IPS-18c (cell line): ENCODE measurements at regions not wholly inside any gene's neighbourhood (a gene's known extent, or its start where the extent isn't known, plus 50 kb on each side); places are given as distances from the start of the nearest gene placed in this dataset.
"Not testable (repeated sequence)": the region's sequence is repeated elsewhere in the genome, so short reads cannot be mapped to it uniquely, and the experiment has no call there.

Experiments used
- H3K4me3 ChIP-seq: 2 replicates; pipeline ENCODE4 v1.7.0; 2013; ENCODE audit warnings: low read depth, mild to moderate bottlenecking, low read length, moderate library complexity; ENCODE audit not compliant: insufficient read depth
- H3K9me3 ChIP-seq: one replicate; pipeline ENCODE4 v1.6.1; 2013; ENCODE audit warnings: mild to moderate bottlenecking, low read length, moderate library complexity; ENCODE audit not compliant: control insufficient read depth, insufficient read depth

DNA sequence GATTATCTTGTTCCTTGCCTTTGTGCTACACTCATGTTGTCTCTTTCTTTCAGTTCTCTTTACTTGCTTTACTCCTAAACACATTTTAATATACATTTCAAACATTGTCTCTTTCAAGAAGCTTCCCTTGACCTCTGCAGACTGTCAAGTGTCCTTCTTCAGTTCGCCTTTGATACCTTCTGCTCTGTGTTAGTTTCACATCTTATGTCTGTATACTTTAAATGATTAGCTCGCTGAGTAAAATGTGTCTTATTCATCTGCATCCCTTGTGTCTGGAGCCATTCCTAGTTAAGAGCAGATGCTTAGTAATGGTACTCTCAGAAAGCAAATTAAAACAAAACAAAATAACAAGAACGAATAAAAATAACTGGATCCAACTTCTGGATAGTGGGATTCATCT is 303.3 kb downstream of the S1PR1 start:
- H3K4me3 ChIP-seq: no peak overlapping the region
- H3K9me3 ChIP-seq: no peaks in the 10 kb centered on the region

DNA sequence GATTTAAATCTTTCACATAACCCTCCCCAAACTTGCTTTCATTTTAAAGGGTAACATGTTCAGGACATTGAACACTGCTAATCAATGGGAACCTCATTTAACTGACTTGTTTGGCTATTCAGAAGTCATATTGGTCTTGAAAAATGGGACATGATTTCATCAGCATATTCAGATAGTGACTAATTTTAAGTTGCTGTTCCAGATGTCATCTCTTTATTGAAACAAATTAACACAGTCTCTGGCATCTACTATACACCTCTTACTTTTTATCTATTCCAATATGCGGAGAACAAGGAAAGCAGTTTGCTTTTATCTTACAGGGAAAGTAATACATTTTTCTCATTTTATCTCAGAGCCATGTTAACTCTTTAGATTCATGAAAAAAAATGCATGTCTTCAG is 310.1 kb downstream of the S1PR1 start:
- no peak overlapping the region for H3K4me3 ChIP-seq
- H3K9me3 ChIP-seq: no peaks in the 10 kb centered on the region

DNA sequence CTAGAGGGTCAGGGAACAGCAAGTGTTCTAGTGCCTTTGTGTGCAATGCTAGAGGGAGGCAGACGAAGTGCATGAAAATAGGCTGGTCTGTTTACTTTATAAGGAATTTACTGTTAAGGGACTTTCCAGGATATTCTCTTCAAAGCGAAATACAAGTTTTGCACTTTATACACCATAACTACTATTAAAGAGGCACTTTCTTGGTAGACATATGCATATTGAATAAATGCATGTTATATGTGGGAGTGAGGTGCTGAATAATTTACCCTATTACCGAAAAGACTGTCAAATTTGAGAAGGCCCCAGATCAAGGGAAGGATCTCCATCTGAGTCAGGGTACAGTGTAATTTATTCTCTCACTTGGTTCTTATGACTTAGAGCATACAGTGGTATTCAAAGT is 310.5 kb downstream of the S1PR1 start:
- Histone ChIP-seq H3K4me3 (no peak overlapping the region), H3K9me3 (no peaks in the 10 kb centered on the region)

- H3K4me3 ChIP-seq: no peak overlapping the region
- H3K9me3 ChIP-seq: no peaks in the 10 kb centered on the region
Measured at GRCh38 chr1:101548376-101548775, 311.6 kb downstream of the S1PR1 start.

DNA sequence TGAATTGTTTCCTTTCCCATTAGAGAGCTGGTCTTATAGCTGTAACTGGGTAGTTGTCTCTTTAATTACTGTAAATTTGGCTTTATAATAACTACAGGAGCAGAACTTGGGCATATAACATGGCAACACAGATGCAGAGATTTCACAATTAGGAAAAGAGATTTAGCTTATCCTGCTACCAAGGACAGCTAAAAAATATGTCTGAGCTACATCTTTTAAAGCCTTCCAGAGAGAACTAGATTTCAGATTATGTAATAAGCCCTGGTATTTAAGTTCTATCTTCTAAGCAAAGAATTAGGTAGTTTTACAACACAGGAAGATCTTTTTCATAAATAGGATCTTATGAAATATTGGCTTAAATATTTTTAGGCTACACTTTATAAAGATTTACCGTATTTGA is 313.8 kb downstream of the S1PR1 start:
- Histone ChIP-seq H3K4me3 (no peak overlapping the region), H3K9me3 (peaks cover under 1% of the 10 kb centered on the region)

DNA sequence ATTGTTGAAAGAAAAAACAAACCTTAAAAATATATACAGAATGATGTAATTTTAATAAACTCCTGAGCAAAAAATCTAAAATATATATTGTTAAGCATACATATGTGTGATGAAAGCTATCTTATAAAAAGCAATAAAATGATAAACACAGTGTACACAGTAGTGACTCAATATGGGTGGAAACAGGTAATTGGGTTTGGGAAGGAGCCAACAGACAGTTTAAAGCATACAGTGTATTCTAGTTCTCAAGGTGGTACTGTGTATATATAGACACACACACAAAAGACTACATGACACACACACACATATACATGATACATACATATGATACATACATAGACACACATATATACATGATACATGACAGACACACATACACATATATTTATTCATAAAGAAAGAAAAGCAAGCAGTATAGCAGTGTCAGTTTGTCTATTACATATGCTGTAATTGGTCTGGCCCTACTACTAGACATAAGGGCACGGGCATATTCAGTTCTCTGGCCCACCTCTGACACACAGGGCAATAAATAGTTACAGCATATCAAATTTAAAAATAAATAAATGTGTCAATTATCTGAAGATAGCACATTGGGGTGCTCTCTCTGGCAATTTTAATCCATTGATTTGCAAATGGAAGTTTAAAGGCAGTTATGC is 330.2 kb downstream of the S1PR1 start:
- no peaks in the 10 kb centered on the region for H3K9me3 ChIP-seq
- H3K4me3 ChIP-seq: no peak overlapping the region

DNA sequence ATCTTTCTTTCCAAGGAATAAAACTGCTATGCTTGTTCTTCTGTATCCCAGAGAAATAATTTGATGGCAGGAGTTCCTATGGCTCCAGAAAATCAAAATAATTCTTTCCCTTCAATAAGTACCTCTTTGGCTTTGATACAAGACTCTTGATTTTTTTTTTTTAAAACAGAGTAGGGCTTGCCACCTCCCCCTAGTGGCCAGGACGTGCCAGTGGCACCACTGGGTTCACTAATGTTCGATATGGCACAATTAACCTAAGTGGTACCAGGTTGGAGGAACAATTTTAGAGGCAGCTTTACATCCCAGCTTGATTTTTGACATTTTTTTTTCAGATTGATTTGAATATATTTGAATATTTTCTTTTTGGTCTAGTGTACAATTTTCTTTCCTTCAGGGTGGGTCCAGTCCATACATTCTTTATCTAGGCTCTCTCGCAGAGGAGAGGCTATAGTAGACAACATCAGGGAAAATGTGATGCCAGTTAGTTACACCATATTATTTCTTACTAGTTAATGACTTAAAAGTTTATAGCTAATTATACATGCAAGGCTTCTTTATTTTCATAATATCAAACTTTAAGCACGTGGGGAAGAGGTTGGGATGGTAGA is 330.9 kb downstream of the S1PR1 start:
- Histone ChIP-seq H3K4me3 (no peak overlapping the region), H3K9me3 (no peaks in the 10 kb centered on the region)

GRCh38 chr1:101587741-101588140 is 350.9 kb downstream of the S1PR1 start:
- H3K9me3 ChIP-seq: no peaks in the 10 kb centered on the region
- no peak overlapping the region for H3K4me3 ChIP-seq

- Histone ChIP-seq H3K9me3 (no peaks in the 10 kb centered on the region), H3K4me3 (no peak overlapping the region)
Measured at GRCh38 chr1:101588677-101589076, 351.9 kb downstream of the S1PR1 start.

GRCh38 chr1:101592845-101593244 is 356.0 kb downstream of the S1PR1 start:
- Histone ChIP-seq H3K4me3 (no peak overlapping the region), H3K9me3 (no peaks in the 10 kb centered on the region)

GRCh38 chr1:101595881-101596374 is 359.1 kb downstream of the S1PR1 start:
- Histone ChIP-seq H3K4me3 (no peak overlapping the region), H3K9me3 (no peaks in the 10 kb centered on the region)

GRCh38 chr1:101600615-101601014 is 363.8 kb downstream of the S1PR1 start:
- H3K4me3 ChIP-seq, H3K9me3 ChIP-seq: not testable (repeated sequence)

DNA sequence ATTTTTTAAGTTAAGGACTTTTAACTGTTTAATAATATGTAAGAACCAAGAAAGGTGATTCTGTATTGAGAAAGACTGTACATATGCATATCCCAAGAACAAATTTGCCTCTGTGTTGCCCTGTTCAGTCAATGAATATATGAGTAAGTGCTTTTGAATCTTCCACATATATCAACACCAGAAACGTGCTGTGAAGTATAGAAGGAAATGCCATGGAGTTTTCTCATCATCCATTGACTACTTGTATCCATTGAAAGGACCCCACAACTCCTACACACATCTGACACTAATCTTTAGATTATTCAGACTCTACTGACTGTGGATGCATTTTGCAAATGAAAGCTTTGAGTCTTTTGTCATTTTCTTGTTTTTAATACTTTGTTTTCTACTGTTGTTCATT is 366.9 kb downstream of the S1PR1 start:
- no peak overlapping the region for H3K4me3 ChIP-seq
- H3K9me3 ChIP-seq: no peaks in the 10 kb centered on the region

- no peaks in the 10 kb centered on the region for H3K9me3 ChIP-seq
- no peak overlapping the region for H3K4me3 ChIP-seq
Measured at GRCh38 chr1:101605878-101606277, 369.1 kb downstream of the S1PR1 start.

- H3K9me3 ChIP-seq: no peaks in the 10 kb centered on the region
- no peak overlapping the region for H3K4me3 ChIP-seq
Measured at GRCh38 chr1:101613546-101613945, 376.7 kb downstream of the S1PR1 start.

DNA sequence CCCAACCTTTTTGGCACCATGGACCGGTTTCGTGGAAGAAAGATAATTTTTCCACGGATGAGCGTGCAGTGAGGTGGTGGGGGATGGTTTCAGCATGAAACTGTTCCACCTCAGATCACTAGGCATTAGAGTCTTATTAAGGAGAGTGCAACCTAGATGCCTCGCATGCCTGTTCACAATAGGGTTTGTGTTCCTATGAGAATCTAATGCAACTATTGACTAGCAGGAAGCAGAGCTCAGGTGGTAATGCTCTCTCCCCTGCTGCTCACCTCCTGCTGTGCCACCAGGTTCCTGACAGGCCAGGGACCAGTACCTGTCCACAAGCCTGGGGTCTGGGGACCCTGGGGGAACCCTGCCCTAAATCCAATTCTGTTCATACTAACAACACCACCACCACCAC is 377.8 kb downstream of the OLFM3 start:
- no peak overlapping the region for H3K4me3 ChIP-seq
- no peaks in the 10 kb centered on the region for H3K9me3 ChIP-seq

DNA sequence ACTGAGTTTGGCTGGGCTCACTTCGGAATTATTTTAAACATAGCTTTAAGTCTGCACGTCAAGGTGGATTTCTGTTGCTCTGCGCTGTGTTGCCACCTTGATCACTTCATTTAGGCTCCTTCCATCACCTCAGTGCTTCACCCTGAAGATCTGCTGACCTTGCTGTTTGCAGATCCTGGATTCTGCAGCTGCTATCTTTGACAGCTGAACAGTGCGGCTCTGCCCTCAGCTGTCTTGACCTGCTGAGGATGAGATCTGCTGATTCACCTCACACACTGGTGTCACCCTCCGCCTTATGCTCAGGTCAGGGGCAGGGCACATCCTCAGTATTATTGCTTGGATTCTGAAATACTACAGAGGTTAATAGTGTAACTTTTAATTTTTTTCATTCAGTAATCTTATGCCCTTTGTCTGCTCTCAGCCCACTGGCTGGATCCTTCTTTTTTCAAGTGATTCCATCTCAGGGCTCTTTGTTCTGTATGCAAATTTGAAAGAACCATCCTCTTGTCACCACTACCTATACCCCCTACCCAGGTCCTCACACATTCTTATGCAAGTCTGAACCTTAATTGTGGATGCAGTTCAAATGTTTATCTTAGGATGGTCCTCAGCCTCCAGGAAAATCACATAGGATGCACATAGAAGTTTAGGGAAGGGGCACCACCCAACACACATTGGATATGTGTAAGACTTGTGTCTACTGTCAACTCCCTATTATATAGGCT is 364.0 kb downstream of the OLFM3 start:
- Histone ChIP-seq H3K9me3 (no peaks in the 10 kb centered on the region), H3K4me3 (no peak overlapping the region)

GRCh38 chr1:101645810-101646209 is 350.9 kb downstream of the OLFM3 start:
- H3K9me3 ChIP-seq: no peaks in the 10 kb centered on the region
- no peak overlapping the region for H3K4me3 ChIP-seq
